C4-2B (cell line): ENCODE measurements at regions not wholly inside any gene's neighbourhood (a gene's known extent, or its start where the extent isn't known, plus 50 kb on each side); places are given as distances from the start of the nearest gene placed in this dataset.

Experiments
- ZFX ChIP-seq: fragments of 450-650 bp; IDR thresholded peaks from 2 replicates; pipeline ENCODE4 v1.6.1; 2017
- TF ChIP-seq, protein P1 (sequence below): fragments of 450-650 bp; conservative IDR thresholded peaks from 2 replicates; pipeline ENCODE4 v1.5.1; 2017; ENCODE audit warnings: mild to moderate bottlenecking

DNA sequence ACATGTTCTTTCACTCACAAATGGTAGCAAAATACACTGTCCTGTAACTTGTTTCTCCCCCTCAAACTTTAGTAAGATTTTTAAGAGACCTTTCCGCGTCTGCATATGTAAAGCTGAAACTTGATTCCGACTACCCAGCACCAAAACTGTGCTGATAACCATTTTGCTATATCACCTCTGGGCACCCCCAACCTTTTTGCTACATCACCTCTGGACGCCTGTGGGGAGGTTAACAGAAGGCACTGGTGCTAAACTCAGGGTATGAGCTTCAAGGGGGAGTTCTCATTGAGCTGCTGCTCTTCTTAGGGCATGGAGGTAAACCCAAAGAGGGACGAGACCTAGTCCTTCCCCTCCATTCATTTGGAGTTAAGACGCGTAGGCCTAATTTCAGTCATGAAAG lies 67.6 kb upstream of the NFE2L3 start:
- TF ChIP-seq, protein P1, sequence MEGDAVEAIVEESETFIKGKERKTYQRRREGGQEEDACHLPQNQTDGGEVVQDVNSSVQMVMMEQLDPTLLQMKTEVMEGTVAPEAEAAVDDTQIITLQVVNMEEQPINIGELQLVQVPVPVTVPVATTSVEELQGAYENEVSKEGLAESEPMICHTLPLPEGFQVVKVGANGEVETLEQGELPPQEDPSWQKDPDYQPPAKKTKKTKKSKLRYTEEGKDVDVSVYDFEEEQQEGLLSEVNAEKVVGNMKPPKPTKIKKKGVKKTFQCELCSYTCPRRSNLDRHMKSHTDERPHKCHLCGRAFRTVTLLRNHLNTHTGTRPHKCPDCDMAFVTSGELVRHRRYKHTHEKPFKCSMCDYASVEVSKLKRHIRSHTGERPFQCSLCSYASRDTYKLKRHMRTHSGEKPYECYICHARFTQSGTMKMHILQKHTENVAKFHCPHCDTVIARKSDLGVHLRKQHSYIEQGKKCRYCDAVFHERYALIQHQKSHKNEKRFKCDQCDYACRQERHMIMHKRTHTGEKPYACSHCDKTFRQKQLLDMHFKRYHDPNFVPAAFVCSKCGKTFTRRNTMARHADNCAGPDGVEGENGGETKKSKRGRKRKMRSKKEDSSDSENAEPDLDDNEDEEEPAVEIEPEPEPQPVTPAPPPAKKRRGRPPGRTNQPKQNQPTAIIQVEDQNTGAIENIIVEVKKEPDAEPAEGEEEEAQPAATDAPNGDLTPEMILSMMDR: no peak
- no peak for TF ChIP-seq ZFX
